ENCODE measurements at regions not wholly inside any gene's neighbourhood (a gene's known extent, or its start where the extent isn't known, plus 50 kb on each side); places are given as distances from the start of the nearest gene placed in this dataset.

DNA sequence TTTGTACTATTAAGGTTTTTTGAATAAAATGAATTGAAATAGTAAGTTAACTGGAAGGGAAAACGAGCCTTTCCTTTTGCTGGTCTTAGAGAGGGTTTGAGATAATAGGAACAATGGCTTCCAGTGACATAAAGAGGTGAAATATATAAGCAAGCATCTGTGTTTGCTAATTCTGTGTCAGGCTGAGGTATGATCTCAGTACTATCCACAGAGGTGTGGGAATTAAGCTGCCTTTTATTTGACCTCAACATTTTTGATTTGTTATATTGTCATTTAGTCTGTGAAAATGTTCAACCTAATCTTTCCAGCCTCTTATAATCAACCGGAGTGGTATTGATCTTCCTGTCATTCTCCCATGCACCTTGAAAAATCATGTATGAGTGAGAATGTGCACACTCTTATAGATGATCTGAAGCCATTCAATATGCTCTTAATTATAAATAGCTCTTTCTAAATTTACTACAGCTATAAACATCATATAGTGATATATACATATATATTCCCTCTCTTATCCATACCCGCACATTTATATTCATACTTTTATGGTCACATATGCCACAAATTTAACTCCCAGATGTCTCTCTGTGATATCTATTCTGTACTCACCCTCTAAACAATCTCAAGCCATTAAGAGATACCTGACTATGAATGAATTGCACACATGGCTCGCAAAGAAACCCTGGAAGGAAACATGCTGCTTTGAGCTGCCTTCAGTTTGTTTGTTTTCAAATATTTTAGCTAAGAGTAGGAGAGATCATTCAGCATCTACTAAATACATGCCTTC, 754.7 kb upstream of the NRSN1 start:
- FAIRE-seq: no peak

DNA sequence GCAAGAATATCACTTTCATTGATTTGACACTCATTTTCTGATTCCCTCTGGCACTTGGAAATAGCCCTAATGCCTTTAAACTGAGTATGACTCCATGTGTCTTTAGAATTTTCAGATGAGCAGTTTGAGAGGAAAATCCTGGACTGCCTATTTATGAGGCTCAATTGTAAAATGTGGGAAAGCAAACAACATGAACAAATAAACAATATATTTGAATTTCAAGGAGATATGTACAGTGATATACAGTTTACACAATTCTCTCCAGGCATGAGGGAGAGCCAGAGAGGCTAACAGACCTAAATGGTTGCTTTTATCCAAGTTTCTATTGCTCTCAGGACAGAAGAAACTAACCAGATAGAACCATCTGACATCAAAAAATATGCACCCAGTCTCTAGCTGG, 748.2 kb upstream of the NRSN1 start:
- no peak for FAIRE-seq

More for the DNA sequence above, 754.7 kb upstream of the NRSN1 start:
- DNase-seq (ENCODE audit: extremely low spot score, insufficient read length, low read depth): no peak

GRCh38 chr6:23380465-23380864, 745.5 kb upstream of the NRSN1 start:
- FAIRE-seq (no peak), DNase-seq (ENCODE audit: extremely low spot score, insufficient read length, low read depth) (no peak)

More for the DNA sequence above, 748.2 kb upstream of the NRSN1 start:
- no peak for DNase-seq (ENCODE audit: extremely low spot score, insufficient read length, low read depth)

- no peak for FAIRE-seq
- DNase-seq (ENCODE audit: extremely low spot score, insufficient read length, low read depth): no peak
These were observed 737.8 kb upstream of the NRSN1 start for GRCh38 chr6:23388086-23388783.

DNA sequence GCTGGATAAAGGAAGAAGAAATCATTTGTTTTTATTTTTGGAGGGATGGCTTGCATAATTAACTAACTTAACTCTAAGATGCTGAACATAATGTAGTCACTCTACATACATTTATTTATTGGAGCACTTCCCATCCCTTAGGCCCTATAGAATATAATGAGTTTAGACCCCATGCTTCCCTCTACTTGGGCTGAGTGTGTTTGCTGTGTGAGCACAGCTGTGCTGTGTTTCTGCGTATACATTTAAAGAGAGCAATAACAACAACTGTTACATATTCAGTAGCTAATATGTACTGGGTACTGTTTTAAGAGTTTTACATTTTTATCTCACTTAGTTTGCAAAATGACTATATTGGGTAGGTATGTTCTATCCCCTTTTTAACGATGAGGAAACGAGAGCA, 736.6 kb upstream of the NRSN1 start:
- FAIRE-seq (no peak), DNase-seq (ENCODE audit: extremely low spot score, insufficient read length, low read depth) (no peak)

GRCh38 chr6:23390221-23390620, 735.8 kb upstream of the NRSN1 start:
- FAIRE-seq: no peak
- DNase-seq (ENCODE audit: extremely low spot score, insufficient read length, low read depth): no peak

GRCh38 chr6:23394681-23395080, 731.3 kb upstream of the NRSN1 start:
- FAIRE-seq (no peak), DNase-seq (ENCODE audit: extremely low spot score, insufficient read length, low read depth) (no peak)

- FAIRE-seq: no peak
These were observed 730.6 kb upstream of the NRSN1 start for GRCh38 chr6:23395381-23395780.

DNA sequence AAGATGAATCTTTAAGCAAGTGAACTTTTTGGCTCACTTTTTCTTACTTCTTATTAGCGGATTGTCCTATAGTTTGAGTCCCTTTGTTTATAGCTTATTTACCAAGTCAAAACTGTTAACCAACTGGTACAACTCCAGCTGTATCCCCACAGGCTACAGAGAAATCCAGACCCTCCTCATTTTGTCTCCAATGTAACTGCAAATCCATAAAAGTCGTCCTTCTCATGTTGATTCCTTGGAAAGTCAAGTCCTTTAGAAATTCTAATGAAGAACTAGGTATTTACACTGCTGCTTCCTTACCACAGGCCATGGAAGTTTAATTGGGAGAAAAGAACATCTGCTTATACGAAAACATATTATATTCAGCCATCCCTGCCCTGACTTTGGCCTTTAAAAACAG, 729.1 kb upstream of the NRSN1 start:
- DNase-seq (ENCODE audit: extremely low spot score, insufficient read length, low read depth) (no peak), FAIRE-seq (no peak)

More at GRCh38 chr6:23395381-23395780, 730.6 kb upstream of the NRSN1 start:
- DNase-seq (ENCODE audit: extremely low spot score, insufficient read length, low read depth): no peak

GRCh38 chr6:23403460-23403859, 722.6 kb upstream of the NRSN1 start:
- no peak for FAIRE-seq
- no peak for DNase-seq (ENCODE audit: extremely low spot score, insufficient read length, low read depth)

DNA sequence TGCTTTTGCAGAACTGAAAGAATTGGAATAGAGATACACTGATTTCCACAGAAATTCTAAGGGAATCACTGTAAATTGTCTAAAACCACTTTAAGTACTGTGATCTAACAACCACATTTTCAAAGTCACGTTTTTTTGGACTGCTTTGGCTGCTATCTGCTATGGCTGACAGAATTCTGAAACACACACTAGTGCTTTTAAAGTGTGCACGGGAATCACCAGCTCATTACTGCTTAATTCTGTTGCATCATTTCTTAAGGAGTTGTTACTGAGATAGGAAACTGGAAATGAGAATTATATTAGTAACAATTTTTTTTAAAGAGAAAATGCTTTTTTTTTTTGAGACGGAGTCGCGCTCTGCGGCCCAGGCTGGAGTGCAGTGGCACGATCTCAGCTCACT, 716.5 kb upstream of the NRSN1 start:
- FAIRE-seq (no peak), DNase-seq (ENCODE audit: extremely low spot score, insufficient read length, low read depth) (no peak)

DNA sequence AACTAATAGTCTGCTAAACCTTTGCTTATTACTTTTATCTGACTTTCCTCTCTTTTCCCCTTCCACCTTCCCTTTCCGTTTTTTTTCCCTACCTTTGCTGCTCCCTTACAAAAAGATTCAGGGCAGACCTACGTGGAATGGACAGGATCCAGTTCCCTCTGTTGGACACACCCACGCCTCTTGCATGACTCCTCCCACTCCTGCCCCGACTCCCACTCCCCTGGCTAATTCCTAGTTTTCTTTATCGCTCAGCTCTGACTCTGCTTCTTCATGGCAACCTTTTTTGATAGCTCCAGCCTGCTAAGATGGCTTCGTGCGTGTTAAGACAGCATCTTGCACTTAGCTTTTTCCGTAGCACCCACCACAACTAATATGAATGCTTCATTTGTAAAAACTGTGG, 715.6 kb upstream of the NRSN1 start:
- DNase-seq (ENCODE audit: extremely low spot score, insufficient read length, low read depth): no peak
- FAIRE-seq: no peak

GRCh38 chr6:23412770-23413169, 713.2 kb upstream of the NRSN1 start:
- FAIRE-seq (no peak), DNase-seq (ENCODE audit: extremely low spot score, insufficient read length, low read depth) (no peak)

- no peak for FAIRE-seq
- DNase-seq (ENCODE audit: extremely low spot score, insufficient read length, low read depth): no peak
These were observed 712.5 kb upstream of the NRSN1 start for GRCh38 chr6:23413327-23414050.

GRCh38 chr6:23414051-23414445, 712.0 kb upstream of the NRSN1 start:
- no peak for FAIRE-seq

DNA sequence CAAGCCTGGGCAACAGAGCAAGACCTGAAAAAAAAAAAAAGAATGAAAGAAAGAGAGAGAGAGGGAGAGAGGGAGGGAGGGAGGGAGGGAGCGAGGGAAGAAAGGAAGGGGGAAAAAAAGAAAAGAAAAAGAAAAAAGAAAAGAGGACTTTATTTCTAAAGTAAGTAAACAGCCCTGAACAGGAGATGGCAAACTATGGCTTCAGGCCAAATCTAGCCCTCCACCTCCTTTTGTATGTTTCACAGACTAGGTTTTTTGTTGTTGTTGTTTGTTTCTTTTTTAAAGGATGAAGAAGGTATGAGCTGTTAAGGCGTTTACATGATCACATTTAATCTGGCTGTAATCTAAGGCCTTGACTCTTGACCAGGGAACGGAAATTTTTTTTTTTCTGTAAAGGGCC, 711.1 kb upstream of the NRSN1 start:
- FAIRE-seq (no peak), DNase-seq (ENCODE audit: extremely low spot score, insufficient read length, low read depth) (no peak)

More at GRCh38 chr6:23414051-23414445, 712.0 kb upstream of the NRSN1 start:
- no peak for DNase-seq (ENCODE audit: extremely low spot score, insufficient read length, low read depth)

GRCh38 chr6:23415819-23416427, 710.1 kb upstream of the NRSN1 start:
- FAIRE-seq: no peak
- DNase-seq (ENCODE audit: extremely low spot score, insufficient read length, low read depth): no peak

- no peak for FAIRE-seq
- DNase-seq (ENCODE audit: extremely low spot score, insufficient read length, low read depth): no peak
These were observed 708.9 kb upstream of the NRSN1 start for GRCh38 chr6:23417133-23417532.

DNA sequence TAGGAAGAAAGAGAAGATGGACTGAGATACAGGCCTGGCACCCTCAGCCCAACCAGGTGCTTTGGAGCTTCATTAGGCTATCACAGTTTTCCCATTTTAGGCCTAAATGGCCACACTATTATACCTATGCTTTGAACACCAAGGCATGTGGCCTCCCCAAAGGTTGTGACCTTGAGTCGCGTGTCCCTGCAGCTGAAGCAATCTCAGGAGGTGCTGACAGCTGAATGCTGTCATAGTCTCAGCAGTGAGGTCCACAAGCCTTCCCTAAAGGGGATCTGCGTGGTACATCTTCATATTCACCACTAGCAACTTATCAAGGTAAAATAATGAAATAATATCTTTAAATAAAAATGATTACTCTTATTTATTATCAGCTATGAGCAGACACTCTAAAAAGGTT, 707.9 kb upstream of the NRSN1 start:
- no peak for DNase-seq (ENCODE audit: extremely low spot score, insufficient read length, low read depth)
- FAIRE-seq: no peak

- no peak for DNase-seq (ENCODE audit: extremely low spot score, insufficient read length, low read depth)
- FAIRE-seq: no peak
These were observed 707.0 kb upstream of the NRSN1 start for GRCh38 chr6:23419046-23419445.
